ENCODE measurements at regions not wholly inside any gene's neighbourhood (a gene's known extent, or its start where the extent isn't known, plus 50 kb on each side); places are given as distances from the start of the nearest gene placed in this dataset.

GRCh38 chr5:17810734-17811133 lies 176.5 kb downstream of the TAF11L14 start:
- no peak for TF ChIP-seq CTCF (IDR thresholded peaks at IDR 0.05)
- no CpG with 5 or more reads among the region's 1 CpG for WGBS (ENCODE audit: insufficient coverage)
- no peaks in the 10 kb centered on the region for H3K4me1 Mint-ChIP-seq

GRCh38 chr5:17813214-17813613 lies 179.0 kb downstream of the TAF11L14 start:
- Histone ChIP-seq H3K4me1 (ENCODE audit: control insufficient read depth in 1 of 2, insufficient read depth in 2 of 2, low read length in 2 of 2) (no peaks in the 10 kb centered on the region), H3K36me3 (replicated peaks in 1 of 2; ENCODE audit: control insufficient read depth in 1 of 2, insufficient read depth in 2 of 2, low read length in 2 of 2) (no peaks in the 10 kb centered on the region), H3K27me3 (ENCODE audit: control insufficient read depth in 2 of 2, insufficient read depth in 2 of 2, low read length in 2 of 2) (no peaks in the 10 kb centered on the region), H3K27ac (ENCODE audit: low read depth in 1 of 2, low read length in 2 of 2) (no peak overlapping the region), H2AFZ (ENCODE audit: insufficient read depth, low read depth, low read length, poor library complexity, severe bottlenecking) (no peak overlapping the region), H3K79me2 (ENCODE audit: insufficient read depth, low read length) (no peaks in the 10 kb centered on the region), H3K4me3 (replicated peaks in 1 of 3; ENCODE audit: low read depth in 2 of 3, low read length in 3 of 3) (no peak overlapping the region), H4K20me1 (ENCODE audit: insufficient read depth, low read length) (no peaks in the 10 kb centered on the region), H3K9ac (ENCODE audit: insufficient read depth, low read length, poor library complexity, severe bottlenecking) (no peak overlapping the region), H3K9me3 (replicated peaks in 1 of 2; ENCODE audit: control insufficient read depth in 1 of 2, insufficient read depth in 1 of 2, low read length in 2 of 2) (no peaks in the 10 kb centered on the region), H3K4me2 (replicated peaks; ENCODE audit: extremely low read depth, low read length, poor library complexity, severe bottlenecking) (no peak overlapping the region)
- intact Hi-C loops (cut with micrococcal nuclease), result no loop called here
- WGBS (ENCODE audit: insufficient coverage), result 90% methylated on average over 1 of the region's 5 CpGs
- no peak for DNase-seq
- Mint-ChIP-seq H3K27me3 (ENCODE audit: low read depth in 3 of 3) (no peaks in the 10 kb centered on the region), H3K27ac (no peak overlapping the region), H3K9me3 (peaks cover 0 to 2% (median 1%) of the 10 kb centered on the region in 7 donors), H3K4me3 (no peak overlapping the region), H3K36me3 (no peaks in the 10 kb centered on the region), H3K4me1 (no peaks in the 10 kb centered on the region)
- no peak for TF ChIP-seq CTCF (IDR thresholded peaks at IDR 0.05)

More at GRCh38 chr5:17810734-17811133, 176.5 kb downstream of the TAF11L14 start:
- H3K27me3 ChIP-seq (ENCODE audit: control insufficient read depth in 2 of 2, insufficient read depth in 2 of 2, low read length in 2 of 2), result no peaks in the 10 kb centered on the region
- H3K4me2 ChIP-seq (replicated peaks; ENCODE audit: extremely low read depth, low read length, poor library complexity, severe bottlenecking), result no peak overlapping the region
- no peak overlapping the region for H3K9ac ChIP-seq (ENCODE audit: insufficient read depth, low read length, poor library complexity, severe bottlenecking)
- intact Hi-C loops (cut with micrococcal nuclease), result no loop called here
- H4K20me1 ChIP-seq (ENCODE audit: insufficient read depth, low read length), result no peaks in the 10 kb centered on the region
- Mint-ChIP-seq H3K36me3 (no peaks in the 10 kb centered on the region), H3K4me3 (no peak overlapping the region), H3K27ac (no peak overlapping the region), H3K9me3 (peaks cover 0 to 2% (median 0%) of the 10 kb centered on the region in 7 donors), H3K27me3 (ENCODE audit: low read depth in 3 of 3) (no peaks in the 10 kb centered on the region)
- no peaks in the 10 kb centered on the region for H3K36me3 ChIP-seq (replicated peaks in 1 of 2; ENCODE audit: control insufficient read depth in 1 of 2, insufficient read depth in 2 of 2, low read length in 2 of 2)
- H3K79me2 ChIP-seq (ENCODE audit: insufficient read depth, low read length), result no peaks in the 10 kb centered on the region
- no peaks in the 10 kb centered on the region for H3K4me1 ChIP-seq (ENCODE audit: control insufficient read depth in 1 of 2, insufficient read depth in 2 of 2, low read length in 2 of 2)
- no peak overlapping the region for H2AFZ ChIP-seq (ENCODE audit: insufficient read depth, low read depth, low read length, poor library complexity, severe bottlenecking)
- no peak overlapping the region for H3K4me3 ChIP-seq (replicated peaks in 1 of 3; ENCODE audit: low read depth in 2 of 3, low read length in 3 of 3)
- H3K9me3 ChIP-seq (replicated peaks in 1 of 2; ENCODE audit: control insufficient read depth in 1 of 2, insufficient read depth in 1 of 2, low read length in 2 of 2), result no peaks in the 10 kb centered on the region
- no peak for DNase-seq
- no peak overlapping the region for H3K27ac ChIP-seq (ENCODE audit: low read depth in 1 of 2, low read length in 2 of 2)

All from CD14-positive monocyte (primary cell).